Esophagus muscularis mucosa (tissue), 4 donors: ENCODE measurements at regions not wholly inside any gene's neighbourhood (a gene's known extent, or its start where the extent isn't known, plus 50 kb on each side); places are given as distances from the start of the nearest gene placed in this dataset.
"Not testable (repeated sequence)": the region's sequence is repeated elsewhere in the genome, so short reads cannot be mapped to it uniquely, and the experiment has no call there.

Experiments
- DNase-seq: peaks from one replicate; pipeline ENCODE4 v3.0.0-alpha.2; 2017; ENCODE audit errors: extremely low spot score
- H3K27ac ChIP-seq, 4 donors: fragments of 200-600 bp; sonication (generic); replicated peaks in 1 of 4; 1 replicate in 3 of 4; 2 replicates in 1 of 4; pipeline ENCODE4 v1.5.1; 2016 to 2019; ENCODE audit warnings: mild to moderate bottlenecking in 1 of 4
- H3K27me3 ChIP-seq, 4 donors: fragments of 200-600 bp; sonication (generic); one replicate each; pipeline versions ENCODE4 v1.5.1 to v1.6.0; 2016 to 2019
- H3K36me3 ChIP-seq, 4 donors: fragments of 200-600 bp; sonication (generic); one replicate each; pipeline ENCODE4 v1.5.1; 2016 to 2019
- H3K4me1 ChIP-seq, 4 donors: fragments of 200-600 bp; sonication (generic); one replicate each; pipeline ENCODE4 v1.5.1; 2016 to 2019
- H3K4me3 ChIP-seq, 4 donors: fragments of 200-600 bp; sonication (generic); 1 replicate in 2 of 4; 2 replicates in 2 of 4; pipeline ENCODE4 v1.5.1; 2016 to 2019; ENCODE audit warnings: mild to moderate bottlenecking in 4 of 4, moderate library complexity in 1 of 4
- H3K9me3 ChIP-seq, 4 donors: fragments of 200-600 bp; sonication (generic); 1 replicate in 3 of 4; 2 replicates in 1 of 4; pipeline ENCODE4 v1.5.1; 2016 to 2019
- CTCF ChIP-seq, 3 experiments: fragments of 200-600 bp in 2 of 3; fragments of 450-650 bp in 1 of 3; sonication (generic) in 2 of 3; IDR thresholded peaks; one replicate each; pipeline ENCODE4 v1.5.1; 2017 to 2019; ENCODE audit warnings: antibody characterized with exemption in 3 of 3, mild to moderate bottlenecking in 2 of 3, moderate library complexity in 1 of 3
- EP300 ChIP-seq: sonication (generic); formaldehyde crosslinking; IDR thresholded peaks from one replicate; pipeline ENCODE4 v1.6.1; 2017; ENCODE audit warnings: antibody characterized with exemption
- POLR2A ChIP-seq: fragments of 450-650 bp; IDR thresholded peaks from one replicate; pipeline ENCODE4 v1.6.1; 2017; ENCODE audit warnings: antibody characterized with exemption, moderate library complexity, mild to moderate bottlenecking, low read depth
- POLR2AphosphoS5 ChIP-seq, 2 donors: sonication (generic); formaldehyde crosslinking; IDR thresholded peaks; one replicate each; pipeline ENCODE4 v1.6.1; 2017; ENCODE audit warnings: antibody characterized with exemption in 2 of 2
- WGBS: methylation state at CpG from one replicate; pipeline ENCODE4 v1.1.5; 2018; 5-methylcytosine and 5-hydroxymethylcytosine counted together
- intact Hi-C: fragments of 100-400 bp; cut with DNase I; formaldehyde crosslinking; loops from one replicate; pipeline ENCODE4 v1.15.1; 2023

- Histone ChIP-seq H3K27me3 (no peaks in the 10 kb centered on the region), H3K4me3 (no peak overlapping the region), H3K9me3 (no peaks in the 10 kb centered on the region), H3K4me1 (no peaks in the 10 kb centered on the region), H3K36me3 (no peaks in the 10 kb centered on the region), H3K27ac (no peak overlapping the region)
- intact Hi-C loops: no loop called here
- DNase-seq: no peak
- 61% methylated on average over 6 of the region's 10 CpGs for whole genome bisulfite sequencing
- TF ChIP-seq EP300: no peak
- TF ChIP-seq CTCF (IDR thresholded peaks at IDR 0.05): no peak
- no peak for TF ChIP-seq POLR2A
- no peak for TF ChIP-seq POLR2AphosphoS5 (IDR thresholded peaks at IDR 0.05)
These were observed 107.0 kb downstream of the OLIG3 start for GRCh38 chr6:137387096-137387764.

GRCh38 chr6:137383287-137383686 lies 110.9 kb downstream of the OLIG3 start:
- intact Hi-C loops, DNase-seq, H3K9me3 ChIP-seq, H3K27ac ChIP-seq, H3K27me3 ChIP-seq, H3K36me3 ChIP-seq, H3K4me1 ChIP-seq, H3K4me3 ChIP-seq: not testable (repeated sequence)
- WGBS: 91% methylated on average over 6 of the region's 6 CpGs

DNA sequence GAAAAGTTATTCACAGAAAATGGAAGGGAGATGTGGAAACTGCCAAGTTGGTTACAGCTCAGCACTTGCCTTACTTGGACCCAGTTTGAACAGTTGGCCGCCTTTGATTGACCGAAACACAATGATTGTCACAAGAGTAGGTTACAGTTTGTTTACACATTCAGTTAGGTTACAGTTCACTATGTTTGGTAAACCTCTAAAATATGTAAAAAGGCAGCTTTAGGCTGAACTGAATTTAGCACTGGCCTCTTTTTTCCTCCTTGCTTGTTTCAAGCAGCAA lies 116.2 kb downstream of the OLIG3 start:
- Histone ChIP-seq H3K36me3 (no peaks in the 10 kb centered on the region), H3K9me3 (peaks cover 0 to 8% (median 3%) of the 10 kb centered on the region in 4 donors), H3K4me1 (no peaks in the 10 kb centered on the region), H3K27ac (no peak overlapping the region), H3K27me3 (no peaks in the 10 kb centered on the region), H3K4me3 (no peak overlapping the region)
- intact Hi-C loops: no loop called here
- no peak for TF ChIP-seq POLR2A
- TF ChIP-seq CTCF (IDR thresholded peaks at IDR 0.05): no peak
- TF ChIP-seq EP300: no peak
- no peak for TF ChIP-seq POLR2AphosphoS5 (IDR thresholded peaks at IDR 0.05)
- 89% methylated on average over 2 of the region's 2 CpGs for WGBS
- DNase-seq: no peak

DNA sequence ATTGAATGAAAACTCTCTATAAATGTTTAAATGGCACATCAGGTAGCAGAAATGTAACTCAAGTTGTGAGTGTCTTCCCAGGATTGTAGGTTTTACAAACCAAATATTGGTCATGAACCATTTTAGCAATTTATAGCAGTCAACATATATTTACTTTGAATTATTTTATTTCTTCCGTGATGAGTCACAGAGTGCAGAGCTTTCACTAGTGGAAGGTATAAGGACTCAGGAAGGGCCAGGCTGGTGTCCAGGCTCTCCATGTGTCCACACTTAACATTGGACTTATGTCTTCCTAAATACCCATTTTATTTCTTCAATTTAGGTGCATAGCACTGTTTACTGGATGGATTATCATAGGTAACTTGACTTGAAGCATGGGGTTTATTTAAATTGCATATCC lies 120.9 kb downstream of the OLIG3 start:
- no peak overlapping the region for H3K27ac ChIP-seq
- H3K4me1 ChIP-seq: no peaks in the 10 kb centered on the region
- H3K27me3 ChIP-seq: no peaks in the 10 kb centered on the region
- H3K36me3 ChIP-seq: no peaks in the 10 kb centered on the region
- H3K9me3 ChIP-seq: no peaks in the 10 kb centered on the region
- 100% methylated on average over 1 of the region's 1 CpG for WGBS
- intact Hi-C loops: no loop called here
- H3K4me3 ChIP-seq: no peak overlapping the region
- DNase-seq: no peak
- TF ChIP-seq POLR2AphosphoS5 (IDR thresholded peaks at IDR 0.05): no peak
- TF ChIP-seq CTCF (IDR thresholded peaks at IDR 0.05): no peak
- no peak for TF ChIP-seq POLR2A
- no peak for TF ChIP-seq EP300

GRCh38 chr6:137372532-137372931 lies 121.7 kb downstream of the OLIG3 start:
- DNase-seq: no peak
- no peaks in the 10 kb centered on the region for H3K4me1 ChIP-seq
- H3K36me3 ChIP-seq: no peaks in the 10 kb centered on the region
- H3K27me3 ChIP-seq: no peaks in the 10 kb centered on the region
- no peaks in the 10 kb centered on the region for H3K9me3 ChIP-seq
- 96% methylated on average over 2 of the region's 2 CpGs for WGBS
- intact Hi-C loops: no loop called here
- H3K4me3 ChIP-seq: no peak overlapping the region
- TF ChIP-seq POLR2A (no peak), POLR2AphosphoS5 (IDR thresholded peaks at IDR 0.05) (no peak), EP300 (no peak), CTCF (IDR thresholded peaks at IDR 0.05) (no peak)
- no peak overlapping the region for H3K27ac ChIP-seq
